ENCODE measurements at regions not wholly inside any gene's neighbourhood (a gene's known extent, or its start where the extent isn't known, plus 50 kb on each side); places are given as distances from the start of the nearest gene placed in this dataset.

DNA sequence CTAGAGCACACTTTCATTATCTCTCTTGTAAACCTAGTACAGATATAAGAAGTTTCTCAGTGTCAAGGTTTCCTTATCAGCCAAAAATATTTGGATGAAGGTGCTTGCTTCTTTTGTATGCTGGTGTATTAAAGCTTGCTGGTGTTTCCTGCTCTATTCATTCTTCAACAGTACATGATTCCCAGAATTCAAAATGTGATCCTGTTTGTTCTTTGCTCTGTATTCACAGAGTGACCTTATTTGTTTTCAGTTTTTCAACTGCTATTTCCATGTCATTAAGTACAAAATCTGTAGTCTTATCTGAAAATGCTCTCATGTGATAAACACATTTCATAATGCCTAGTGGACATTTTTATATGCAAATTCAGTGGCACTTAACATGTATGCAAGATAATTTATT is 1185.8 kb downstream of the SUCLG1 start:
- TF ChIP-seq CTCF (IDR thresholded peaks at IDR 0.05) = no peak
- no peak for TF ChIP-seq POLR2A (IDR thresholded peaks at IDR 0.05)

All from body of pancreas (tissue), 4 donors.